NT2/D1 (cell line): ENCODE measurements at regions not wholly inside any gene's neighbourhood (a gene's known extent, or its start where the extent isn't known, plus 50 kb on each side); places are given as distances from the start of the nearest gene placed in this dataset.

ENCODE experiments used
- YY1 ChIP-seq: IDR thresholded peaks from 2 replicates; pipeline ENCODE4 v1.6.1; 2011; ENCODE audit not compliant: insufficient read length, insufficient read depth
- ZNF274 ChIP-seq: IDR thresholded peaks from 2 replicates; pipeline ENCODE4 v1.6.1; 2011; ENCODE audit warnings: mild to moderate bottlenecking, low read depth, low read length

DNA sequence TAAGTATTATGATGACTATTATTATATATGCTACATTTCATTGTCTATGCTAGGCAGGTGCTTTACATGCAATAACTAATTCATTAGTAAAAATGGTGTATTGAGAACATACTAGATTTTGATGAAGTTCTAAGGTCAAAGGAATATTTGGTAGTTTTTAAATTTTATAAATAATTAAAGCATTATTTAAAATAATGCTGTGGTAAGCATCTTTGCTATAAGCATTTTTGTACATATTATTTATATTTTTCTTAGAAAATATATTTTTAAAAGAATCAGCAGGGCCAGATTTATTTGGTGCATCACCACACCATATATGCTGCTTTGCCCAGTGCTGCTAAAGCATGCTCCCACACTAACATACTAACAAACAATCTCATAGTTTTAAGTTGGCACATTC, 517.9 kb downstream of the C6orf118 start:
- TF ChIP-seq ZNF274: no peak
- TF ChIP-seq YY1: no peak
